Lower lobe of right lung (tissue), 2 donors: ENCODE measurements at regions not wholly inside any gene's neighbourhood (a gene's known extent, or its start where the extent isn't known, plus 50 kb on each side); places are given as distances from the start of the nearest gene placed in this dataset.

Source experiments
- ATAC-seq, 2 donors: fragments of 200-7000 bp; cut with Tn5 transposase; one replicate each; pipeline ENCODE4 v1.9.1; 2020 to 2022; ENCODE audit warnings: mild to moderate bottlenecking in 2 of 2, moderate library complexity in 2 of 2
- DNase-seq: peaks from one replicate; pipeline ENCODE4 v3.0.0-alpha.2; 2020
- H3K27ac ChIP-seq: fragments of 200-600 bp; one replicate; pipeline ENCODE4 v1.8.0; 2022
- H3K27me3 ChIP-seq: fragments of 200-600 bp; one replicate; pipeline ENCODE4 v1.8.0; 2022; ENCODE audit warnings: low read depth
- H3K36me3 ChIP-seq: fragments of 200-600 bp; one replicate; pipeline ENCODE4 v1.8.0; 2022; ENCODE audit warnings: mild to moderate bottlenecking
- H3K4me1 ChIP-seq: fragments of 200-600 bp; one replicate; pipeline ENCODE4 v1.8.0; 2022
- H3K4me3 ChIP-seq: fragments of 200-600 bp; one replicate; pipeline ENCODE4 v1.8.0; 2022; ENCODE audit warnings: mild to moderate bottlenecking
- H3K9me3 ChIP-seq: fragments of 200-600 bp; one replicate; pipeline ENCODE4 v1.8.0; 2022
- intact Hi-C: fragments of 100-400 bp; cut with DNase I; formaldehyde crosslinking; loops from one replicate; pipeline ENCODE4 v1.11.0; 2022
- TF ChIP-seq, protein P1 (sequence below): fragments of 200-600 bp; IDR thresholded peaks from one replicate; pipeline ENCODE4 v1.8.0; 2022; ENCODE audit warnings: antibody characterized with exemption, mild to moderate bottlenecking
- donor health status: DM: no; HTN: yes; CAD: no; lungs with severe emphysema.

DNA sequence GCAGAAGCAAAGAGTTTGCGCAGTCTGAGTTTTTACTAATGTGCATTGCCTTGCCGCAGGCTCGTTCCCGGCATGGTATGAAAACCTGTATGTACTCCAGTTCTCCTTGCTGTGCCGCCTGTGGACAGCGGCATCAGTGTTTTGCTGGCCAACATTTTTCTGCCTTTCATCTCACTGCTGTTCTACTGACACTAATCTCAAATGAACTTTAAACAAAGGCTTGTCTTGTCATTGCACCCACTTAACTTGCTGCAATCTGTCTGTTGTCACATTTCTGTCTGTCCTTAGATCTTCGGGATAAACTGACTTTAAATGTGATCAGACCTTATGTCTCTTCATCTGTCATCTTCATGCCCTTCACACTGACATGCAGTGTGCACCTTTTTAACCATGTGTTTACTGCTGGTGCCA lies 71.7 kb upstream of the ZNRF2 start:
- Histone ChIP-seq H3K27me3 (no peaks in the 10 kb centered on the region), H3K4me3 (no peak overlapping the region), H3K27ac (no peak overlapping the region), H3K36me3 (no peaks in the 10 kb centered on the region), H3K9me3 (no peaks in the 10 kb centered on the region), H3K4me1 (no peaks in the 10 kb centered on the region)
- DNase-seq (no peak), ATAC-seq (no peak)
- intact Hi-C loops, result no loop called here
- TF ChIP-seq, protein P1, sequence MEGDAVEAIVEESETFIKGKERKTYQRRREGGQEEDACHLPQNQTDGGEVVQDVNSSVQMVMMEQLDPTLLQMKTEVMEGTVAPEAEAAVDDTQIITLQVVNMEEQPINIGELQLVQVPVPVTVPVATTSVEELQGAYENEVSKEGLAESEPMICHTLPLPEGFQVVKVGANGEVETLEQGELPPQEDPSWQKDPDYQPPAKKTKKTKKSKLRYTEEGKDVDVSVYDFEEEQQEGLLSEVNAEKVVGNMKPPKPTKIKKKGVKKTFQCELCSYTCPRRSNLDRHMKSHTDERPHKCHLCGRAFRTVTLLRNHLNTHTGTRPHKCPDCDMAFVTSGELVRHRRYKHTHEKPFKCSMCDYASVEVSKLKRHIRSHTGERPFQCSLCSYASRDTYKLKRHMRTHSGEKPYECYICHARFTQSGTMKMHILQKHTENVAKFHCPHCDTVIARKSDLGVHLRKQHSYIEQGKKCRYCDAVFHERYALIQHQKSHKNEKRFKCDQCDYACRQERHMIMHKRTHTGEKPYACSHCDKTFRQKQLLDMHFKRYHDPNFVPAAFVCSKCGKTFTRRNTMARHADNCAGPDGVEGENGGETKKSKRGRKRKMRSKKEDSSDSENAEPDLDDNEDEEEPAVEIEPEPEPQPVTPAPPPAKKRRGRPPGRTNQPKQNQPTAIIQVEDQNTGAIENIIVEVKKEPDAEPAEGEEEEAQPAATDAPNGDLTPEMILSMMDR, result no peak

DNA sequence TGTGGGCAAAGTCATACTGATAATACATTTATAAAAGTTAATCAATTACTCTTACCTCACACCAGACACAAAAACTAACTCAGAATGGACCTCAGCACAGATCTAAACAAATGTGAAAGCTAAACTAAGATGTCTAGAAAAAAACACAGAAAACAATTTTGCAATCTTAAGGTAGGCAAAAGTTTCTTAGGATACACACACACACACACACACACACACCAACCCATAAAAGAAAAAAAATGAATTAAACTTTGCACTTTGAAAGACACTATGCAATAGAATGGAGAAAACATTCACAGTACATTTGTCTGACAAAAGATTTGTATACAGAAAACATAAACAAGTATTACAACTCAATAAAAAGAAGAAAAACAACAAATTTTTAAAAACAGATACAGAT lies 70.8 kb upstream of the ZNRF2 start:
- Histone ChIP-seq H3K27ac (no peak overlapping the region), H3K36me3 (no peaks in the 10 kb centered on the region), H3K4me1 (no peaks in the 10 kb centered on the region), H3K4me3 (no peak overlapping the region), H3K27me3 (no peaks in the 10 kb centered on the region), H3K9me3 (no peaks in the 10 kb centered on the region)
- DNase-seq (no peak), ATAC-seq (no peak)
- TF ChIP-seq, protein P1, result no peak
- intact Hi-C loops, result no loop called here

DNA sequence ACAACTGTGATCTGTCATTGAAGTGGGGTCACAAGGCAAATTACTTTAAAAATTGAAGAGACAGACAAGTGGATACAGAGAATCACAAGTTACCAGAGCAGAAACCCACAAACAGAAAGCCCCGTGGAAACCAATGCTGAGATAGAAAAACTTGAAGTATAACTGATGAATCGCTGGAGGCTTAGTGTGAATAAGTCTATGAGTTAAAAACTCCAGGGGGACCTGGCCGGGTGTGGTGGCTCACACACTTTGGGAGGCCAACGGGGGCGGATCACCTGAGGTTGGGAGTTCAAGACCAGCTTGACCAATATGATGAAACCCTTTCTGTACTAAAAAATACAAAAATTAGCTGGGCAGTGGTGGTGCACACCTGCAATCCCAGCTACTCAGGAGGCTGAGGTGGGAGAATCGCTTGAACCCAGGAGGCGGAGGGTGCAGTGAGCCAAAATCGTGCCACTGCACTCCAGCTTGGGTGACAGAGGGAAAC lies 69.7 kb upstream of the ZNRF2 start:
- ATAC-seq, result no peak
- H3K36me3 ChIP-seq, result no peaks in the 10 kb centered on the region
- TF ChIP-seq, protein P1, result no peak
- H3K27me3 ChIP-seq, result no peaks in the 10 kb centered on the region
- no peaks in the 10 kb centered on the region for H3K4me1 ChIP-seq
- DNase-seq, result no peak
- H3K9me3 ChIP-seq, result no peaks in the 10 kb centered on the region
- H3K4me3 ChIP-seq, result no peak overlapping the region
- no peak overlapping the region for H3K27ac ChIP-seq
- intact Hi-C loops, result no loop called here

DNA sequence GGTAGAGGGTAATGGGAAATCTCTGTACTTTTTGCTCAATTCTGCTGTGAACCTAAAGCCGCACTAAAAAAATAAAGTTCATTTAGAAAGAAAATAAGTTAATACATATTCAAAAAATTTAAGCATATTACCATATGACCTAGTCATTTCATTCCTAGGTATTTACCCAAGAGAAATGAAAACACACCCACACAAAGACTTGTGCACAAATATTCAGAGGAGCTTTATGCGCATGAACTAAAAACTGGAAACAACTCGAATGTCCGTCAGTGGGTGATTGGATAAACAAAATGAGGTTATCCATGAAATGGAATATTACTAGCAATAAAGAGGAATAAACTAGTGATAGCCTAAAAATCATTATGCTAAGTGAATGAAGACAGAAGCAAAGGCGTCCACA lies 62.6 kb upstream of the ZNRF2 start:
- Histone ChIP-seq H3K4me3 (no peak overlapping the region), H3K36me3 (no peaks in the 10 kb centered on the region), H3K27ac (no peak overlapping the region), H3K9me3 (no peaks in the 10 kb centered on the region), H3K4me1 (peaks cover 24% of the 10 kb centered on the region), H3K27me3 (no peaks in the 10 kb centered on the region)
- intact Hi-C loops, result no loop called here
- DNase-seq, result no peak
- TF ChIP-seq, protein P1, result no peak
- no peak for ATAC-seq

DNA sequence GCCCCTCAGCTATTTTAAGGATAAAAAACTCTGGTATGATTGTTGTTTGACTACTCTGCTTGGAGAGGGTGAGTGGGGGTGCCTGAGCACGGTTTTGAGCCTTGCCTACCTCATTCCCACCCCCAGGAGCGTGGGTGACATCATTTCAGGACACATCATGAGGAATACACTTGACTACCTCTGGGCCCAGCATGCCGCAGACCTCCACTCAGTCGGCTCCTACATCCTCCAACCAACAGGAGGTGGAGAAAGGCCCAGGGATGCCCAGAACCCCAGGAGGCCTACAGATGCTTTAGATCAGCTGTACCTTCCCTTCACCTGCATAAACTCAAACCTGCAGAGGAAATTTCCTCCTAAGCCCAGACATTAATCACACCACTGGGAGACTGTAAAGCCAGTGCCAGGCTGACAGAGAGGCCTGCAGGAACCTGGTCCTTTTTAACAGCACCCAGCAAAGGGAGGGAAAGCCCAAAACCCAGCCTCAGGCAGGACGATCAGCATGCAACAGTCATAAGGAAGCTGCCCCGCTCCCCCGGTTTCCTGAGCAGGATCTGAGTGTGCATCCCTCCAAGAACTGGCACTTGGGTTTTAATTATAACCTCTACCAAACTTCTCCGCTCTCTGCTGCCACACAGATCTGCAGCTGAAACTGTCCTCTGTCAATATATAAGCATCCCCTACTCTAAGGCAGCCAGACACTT lies 61.7 kb upstream of the ZNRF2 start:
- TF ChIP-seq, protein P1, result no peak
- no peaks in the 10 kb centered on the region for H3K9me3 ChIP-seq
- no peaks in the 10 kb centered on the region for H3K27me3 ChIP-seq
- ATAC-seq, result no peak
- no peak overlapping the region for H3K27ac ChIP-seq
- no peak overlapping the region for H3K4me3 ChIP-seq
- no peak for DNase-seq
- H3K4me1 ChIP-seq, result peaks cover 28% of the 10 kb centered on the region
- intact Hi-C loops, result no loop called here
- H3K36me3 ChIP-seq, result no peaks in the 10 kb centered on the region
